ENCODE measurements at regions not wholly inside any gene's neighbourhood (a gene's known extent, or its start where the extent isn't known, plus 50 kb on each side); places are given as distances from the start of the nearest gene placed in this dataset.

GRCh38 chr2:104774631-104775030, 79.3 kb upstream of the POU3F3 start:
- no peak overlapping the region for H3K27ac Mint-ChIP-seq
- no peak for DNase-seq
- H3K36me3 Mint-ChIP-seq (ENCODE audit: insufficient read depth in 2 of 2) = no peaks in the 10 kb centered on the region
- peaks cover 0 to 2% of the 10 kb centered on the region in 2 donors for H3K9me3 Mint-ChIP-seq
- no peaks in the 10 kb centered on the region for H3K4me1 Mint-ChIP-seq (ENCODE audit: low read depth)
- ATAC-seq (replicated peaks in 1 of 2) = no peak
- no peaks in the 10 kb centered on the region for H3K27me3 Mint-ChIP-seq (ENCODE audit: low read depth)
- H3K4me3 Mint-ChIP-seq = no peak overlapping the region

DNA sequence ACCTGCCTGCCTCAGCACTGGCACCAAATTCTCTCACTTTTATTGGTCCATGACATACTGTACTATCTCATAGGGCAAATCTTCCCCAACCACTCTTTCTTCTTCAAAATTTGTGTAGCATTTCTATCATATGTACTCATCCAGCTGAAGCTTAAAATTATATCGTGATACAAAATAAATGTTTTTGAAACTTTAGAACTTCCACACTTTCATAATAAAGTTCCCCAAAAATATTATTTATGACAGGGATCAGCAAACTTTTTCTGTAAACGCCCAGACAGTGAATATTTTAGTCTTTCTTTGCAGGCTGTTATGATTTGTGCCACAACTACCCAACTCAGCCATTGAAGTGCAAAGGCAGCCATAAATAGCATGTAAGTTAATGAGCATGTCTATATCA, 76.2 kb upstream of the POU3F3 start:
- H3K27me3 Mint-ChIP-seq (ENCODE audit: low read depth) = no peaks in the 10 kb centered on the region
- ATAC-seq (replicated peaks in 1 of 2) = no peak
- no peak for DNase-seq
- H3K27ac Mint-ChIP-seq = no peak overlapping the region
- peaks cover 12% of the 10 kb centered on the region for H3K4me1 Mint-ChIP-seq (ENCODE audit: low read depth)
- no peak overlapping the region for H3K4me3 Mint-ChIP-seq
- no peaks in the 10 kb centered on the region for H3K36me3 Mint-ChIP-seq (ENCODE audit: insufficient read depth in 2 of 2)
- H3K9me3 Mint-ChIP-seq = no peaks in the 10 kb centered on the region

DNA sequence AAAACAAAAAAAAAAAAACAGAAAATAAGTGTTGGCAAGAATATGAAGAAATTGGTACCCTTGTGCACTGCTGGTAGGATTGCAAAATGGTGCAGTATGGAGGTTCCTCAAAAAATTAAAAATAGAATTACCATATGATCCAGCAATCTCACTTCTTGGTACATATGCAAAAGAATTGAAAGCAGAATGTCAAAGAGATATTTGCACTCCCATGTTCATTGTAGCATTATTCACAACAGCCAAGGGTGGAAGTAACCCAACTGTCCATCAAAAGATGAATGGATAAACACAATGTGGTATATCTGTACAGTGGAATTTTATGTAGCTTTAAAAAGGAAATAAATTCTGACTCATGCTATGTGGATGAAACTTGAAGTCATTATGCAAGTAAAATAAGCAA, 72.8 kb upstream of the POU3F3 start:
- H3K4me3 Mint-ChIP-seq = no peak overlapping the region
- no peaks in the 10 kb centered on the region for H3K9me3 Mint-ChIP-seq
- DNase-seq (no peak), ATAC-seq (replicated peaks in 1 of 2) (no peak)
- H3K36me3 Mint-ChIP-seq (ENCODE audit: insufficient read depth in 2 of 2) = no peaks in the 10 kb centered on the region
- peaks cover 12% of the 10 kb centered on the region for H3K4me1 Mint-ChIP-seq (ENCODE audit: low read depth)
- H3K27ac Mint-ChIP-seq = no peak overlapping the region
- H3K27me3 Mint-ChIP-seq (ENCODE audit: low read depth) = no peaks in the 10 kb centered on the region

DNA sequence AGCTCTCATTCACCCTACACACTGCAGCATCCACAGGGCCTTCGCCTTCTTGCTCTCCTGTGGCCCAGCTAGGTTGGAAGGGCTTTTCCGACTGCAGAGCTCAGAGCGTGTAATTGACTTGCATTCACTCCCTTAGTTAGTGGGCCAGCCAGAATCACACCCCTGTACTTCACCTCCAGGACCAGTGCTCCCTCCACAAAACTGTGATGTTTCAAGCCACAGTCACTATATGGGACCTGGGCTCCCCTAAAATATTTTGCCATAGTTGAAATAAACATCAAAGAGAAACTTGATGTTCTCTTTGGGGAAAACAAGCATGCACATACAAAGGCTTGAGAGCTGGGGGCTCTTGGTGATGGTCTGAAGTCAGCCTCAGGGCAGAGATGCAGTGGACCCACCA, 69.7 kb upstream of the POU3F3 start:
- H3K4me1 Mint-ChIP-seq (ENCODE audit: low read depth) = peaks cover 12% of the 10 kb centered on the region
- no peaks in the 10 kb centered on the region for H3K9me3 Mint-ChIP-seq
- no peak overlapping the region for H3K4me3 Mint-ChIP-seq
- ATAC-seq (replicated peaks in 1 of 2) (no peak), DNase-seq (no peak)
- no peaks in the 10 kb centered on the region for H3K36me3 Mint-ChIP-seq (ENCODE audit: insufficient read depth in 2 of 2)
- H3K27ac Mint-ChIP-seq = no peak overlapping the region
- H3K27me3 Mint-ChIP-seq (ENCODE audit: low read depth) = no peaks in the 10 kb centered on the region

- ATAC-seq (replicated peaks in 1 of 2) = no peak
- no peak overlapping the region for H3K4me3 Mint-ChIP-seq
- no peak for DNase-seq
- peaks cover 4% of the 10 kb centered on the region for H3K4me1 Mint-ChIP-seq (ENCODE audit: low read depth)
- H3K27me3 Mint-ChIP-seq (ENCODE audit: low read depth) = no peaks in the 10 kb centered on the region
- H3K36me3 Mint-ChIP-seq (ENCODE audit: insufficient read depth in 2 of 2) = no peaks in the 10 kb centered on the region
- no peak overlapping the region for H3K27ac Mint-ChIP-seq
- H3K9me3 Mint-ChIP-seq = no peaks in the 10 kb centered on the region
These were observed 67.7 kb upstream of the POU3F3 start for GRCh38 chr2:104786204-104786603.

- DNase-seq = no peak
- Mint-ChIP-seq H3K9me3 (no peaks in the 10 kb centered on the region), H3K27me3 (ENCODE audit: low read depth) (peaks cover 4% of the 10 kb centered on the region), H3K36me3 (ENCODE audit: insufficient read depth in 2 of 2) (no peaks in the 10 kb centered on the region), H3K4me1 (ENCODE audit: low read depth) (no peaks in the 10 kb centered on the region), H3K27ac (no peak overlapping the region), H3K4me3 (no peak overlapping the region)
- no peak for ATAC-seq (replicated peaks in 1 of 2)
These were observed 67.1 kb upstream of the POU3F3 start for GRCh38 chr2:104786821-104787220.

GRCh38 chr2:104787298-104788065, 66.4 kb upstream of the POU3F3 start:
- Mint-ChIP-seq H3K27me3 (ENCODE audit: low read depth) (peaks cover 6% of the 10 kb centered on the region), H3K9me3 (no peaks in the 10 kb centered on the region), H3K27ac (no peak overlapping the region), H3K4me1 (ENCODE audit: low read depth) (no peaks in the 10 kb centered on the region), H3K4me3 (no peak overlapping the region), H3K36me3 (ENCODE audit: insufficient read depth in 2 of 2) (no peaks in the 10 kb centered on the region)
- no peak for ATAC-seq (replicated peaks in 1 of 2)
- no peak for DNase-seq

DNA sequence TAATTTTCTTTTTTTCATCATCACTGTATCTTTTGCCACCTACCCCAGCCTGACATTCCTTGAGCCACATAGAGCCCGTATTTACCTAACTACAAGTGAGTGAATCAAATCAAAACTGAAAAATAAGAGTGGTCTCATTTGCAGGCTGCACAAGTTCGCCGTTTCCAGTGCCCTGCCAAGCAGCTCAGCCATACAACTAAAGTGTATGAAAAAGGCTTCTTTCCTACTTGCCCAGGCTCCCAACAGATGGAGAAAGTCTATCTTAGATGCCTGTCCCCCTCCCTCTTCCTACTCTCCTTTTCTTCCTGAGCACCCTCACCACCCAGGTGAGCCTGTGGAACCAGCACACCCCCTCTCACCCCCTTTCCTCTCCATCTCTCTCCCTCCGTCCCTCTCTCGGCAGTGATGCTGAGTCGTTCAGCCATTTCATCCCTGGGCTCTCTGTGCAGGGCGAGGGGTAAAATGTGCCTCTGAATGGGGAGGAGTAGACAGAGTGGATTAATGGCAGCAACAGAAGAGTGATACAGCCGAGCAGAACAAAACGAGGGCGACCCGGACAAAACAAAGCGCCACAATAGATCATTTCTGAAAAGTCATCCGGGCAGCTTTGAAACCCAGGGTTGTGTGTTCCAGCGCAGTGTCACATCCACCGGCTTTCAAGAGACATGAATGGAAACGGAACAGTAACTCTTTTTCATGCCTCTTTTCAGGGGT, 65.0 kb upstream of the POU3F3 start:
- ATAC-seq (replicated peaks in 1 of 2) (no peak), DNase-seq (no peak)
- Mint-ChIP-seq H3K4me1 (ENCODE audit: low read depth) (no peaks in the 10 kb centered on the region), H3K4me3 (no peak overlapping the region), H3K27ac (no peak overlapping the region), H3K9me3 (no peaks in the 10 kb centered on the region), H3K27me3 (ENCODE audit: low read depth) (peaks cover 6% of the 10 kb centered on the region), H3K36me3 (ENCODE audit: insufficient read depth in 2 of 2) (no peaks in the 10 kb centered on the region)

DNA sequence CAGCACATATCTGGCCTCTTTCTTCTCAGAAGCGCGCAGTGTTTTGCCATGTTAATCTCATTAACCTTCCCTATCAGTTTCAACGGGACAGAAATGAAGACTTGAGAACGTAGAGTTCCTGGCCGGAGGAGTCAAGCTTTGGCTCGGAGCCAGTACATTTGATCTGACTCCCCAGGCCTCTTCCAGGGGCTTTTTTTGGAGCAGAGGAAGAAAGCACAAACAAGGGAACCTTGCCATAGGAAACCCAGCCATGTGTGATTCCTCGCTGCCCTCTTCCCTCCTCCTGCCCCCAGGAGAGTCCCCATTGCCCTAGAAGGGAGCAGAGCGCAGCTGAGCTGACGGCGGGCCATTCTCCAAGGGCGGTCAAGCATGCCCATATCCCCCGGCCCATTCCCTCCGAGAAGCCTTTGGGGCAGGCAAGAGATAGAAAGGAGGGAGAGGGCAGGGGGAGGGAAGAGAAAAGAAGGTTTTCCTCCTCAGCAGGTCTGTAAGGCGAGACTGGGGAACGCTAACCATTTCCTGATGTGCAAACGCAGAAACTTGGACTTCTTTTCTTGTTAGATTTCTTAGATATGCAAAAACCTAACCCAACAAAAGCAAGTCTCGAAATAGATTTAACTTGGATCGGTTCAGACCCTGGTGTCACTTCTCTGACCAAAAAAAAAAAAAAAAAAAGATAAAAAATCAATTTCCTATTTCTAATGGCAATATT, 63.7 kb upstream of the POU3F3 start:
- Mint-ChIP-seq H3K27me3 (ENCODE audit: low read depth) (peaks cover 6% of the 10 kb centered on the region), H3K4me3 (no peak overlapping the region), H3K9me3 (no peaks in the 10 kb centered on the region), H3K27ac (no peak overlapping the region), H3K4me1 (ENCODE audit: low read depth) (no peaks in the 10 kb centered on the region), H3K36me3 (ENCODE audit: insufficient read depth in 2 of 2) (no peaks in the 10 kb centered on the region)
- DNase-seq (no peak), ATAC-seq (replicated peaks in 1 of 2) (no peak)

- peaks cover 6% of the 10 kb centered on the region for H3K27me3 Mint-ChIP-seq (ENCODE audit: low read depth)
- no peaks in the 10 kb centered on the region for H3K36me3 Mint-ChIP-seq (ENCODE audit: insufficient read depth in 2 of 2)
- DNase-seq (no peak), ATAC-seq (replicated peaks in 1 of 2) (no peak)
- H3K27ac Mint-ChIP-seq = no peak overlapping the region
- no peaks in the 10 kb centered on the region for H3K4me1 Mint-ChIP-seq (ENCODE audit: low read depth)
- H3K4me3 Mint-ChIP-seq = no peak overlapping the region
- no peaks in the 10 kb centered on the region for H3K9me3 Mint-ChIP-seq
These were observed 62.9 kb upstream of the POU3F3 start for GRCh38 chr2:104790901-104791495.

GRCh38 chr2:104793966-104794365, 59.9 kb upstream of the POU3F3 start:
- DNase-seq (no peak), ATAC-seq (replicated peaks in 1 of 2) (no peak)
- H3K27ac Mint-ChIP-seq = no peak overlapping the region
- H3K9me3 Mint-ChIP-seq = no peaks in the 10 kb centered on the region
- H3K36me3 Mint-ChIP-seq (ENCODE audit: insufficient read depth in 2 of 2) = no peaks in the 10 kb centered on the region
- H3K27me3 Mint-ChIP-seq (ENCODE audit: low read depth) = peaks cover 6% of the 10 kb centered on the region
- H3K4me3 Mint-ChIP-seq = no peak overlapping the region
- H3K4me1 Mint-ChIP-seq (ENCODE audit: low read depth) = no peaks in the 10 kb centered on the region

DNA sequence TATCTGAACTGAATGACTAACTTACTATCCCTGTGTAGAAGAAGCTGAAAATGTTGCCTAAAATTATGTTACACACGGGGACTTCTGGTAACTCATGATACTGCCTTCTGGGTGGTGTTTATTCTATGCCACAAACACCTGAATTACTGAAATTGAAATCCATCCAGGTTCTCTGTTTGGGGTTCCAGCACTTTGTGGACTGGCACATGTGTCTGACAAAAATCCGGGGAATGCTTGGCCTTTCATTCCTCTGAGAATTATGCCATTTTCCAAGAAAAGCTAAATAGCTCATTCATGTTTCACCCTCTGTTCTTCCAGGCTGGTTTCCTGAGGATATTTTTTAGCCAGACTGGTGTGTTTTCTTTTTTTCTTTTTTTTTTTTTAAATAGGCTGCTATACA, 59.5 kb upstream of the POU3F3 start:
- no peaks in the 10 kb centered on the region for H3K4me1 Mint-ChIP-seq (ENCODE audit: low read depth)
- H3K9me3 Mint-ChIP-seq = no peaks in the 10 kb centered on the region
- peaks cover 6% of the 10 kb centered on the region for H3K27me3 Mint-ChIP-seq (ENCODE audit: low read depth)
- no peaks in the 10 kb centered on the region for H3K36me3 Mint-ChIP-seq (ENCODE audit: insufficient read depth in 2 of 2)
- H3K4me3 Mint-ChIP-seq = no peak overlapping the region
- no peak for DNase-seq
- H3K27ac Mint-ChIP-seq = no peak overlapping the region
- no peak for ATAC-seq (replicated peaks in 1 of 2)

All from activated T-cell treated with anti-CD3 and anti-CD28 coated beads, Interleukin-2, amount 50 U/mL, for 72 hours (primary cell).